ENCODE measurements at regions not wholly inside any gene's neighbourhood (a gene's known extent, or its start where the extent isn't known, plus 50 kb on each side); places are given as distances from the start of the nearest gene placed in this dataset.
A peak's percentile ranks its signal among the peaks of the same experiment; 100 is the strongest.
"Not testable (repeated sequence)": the region's sequence is repeated elsewhere in the genome, so short reads cannot be mapped to it uniquely, and the experiment has no call there.

DNA sequence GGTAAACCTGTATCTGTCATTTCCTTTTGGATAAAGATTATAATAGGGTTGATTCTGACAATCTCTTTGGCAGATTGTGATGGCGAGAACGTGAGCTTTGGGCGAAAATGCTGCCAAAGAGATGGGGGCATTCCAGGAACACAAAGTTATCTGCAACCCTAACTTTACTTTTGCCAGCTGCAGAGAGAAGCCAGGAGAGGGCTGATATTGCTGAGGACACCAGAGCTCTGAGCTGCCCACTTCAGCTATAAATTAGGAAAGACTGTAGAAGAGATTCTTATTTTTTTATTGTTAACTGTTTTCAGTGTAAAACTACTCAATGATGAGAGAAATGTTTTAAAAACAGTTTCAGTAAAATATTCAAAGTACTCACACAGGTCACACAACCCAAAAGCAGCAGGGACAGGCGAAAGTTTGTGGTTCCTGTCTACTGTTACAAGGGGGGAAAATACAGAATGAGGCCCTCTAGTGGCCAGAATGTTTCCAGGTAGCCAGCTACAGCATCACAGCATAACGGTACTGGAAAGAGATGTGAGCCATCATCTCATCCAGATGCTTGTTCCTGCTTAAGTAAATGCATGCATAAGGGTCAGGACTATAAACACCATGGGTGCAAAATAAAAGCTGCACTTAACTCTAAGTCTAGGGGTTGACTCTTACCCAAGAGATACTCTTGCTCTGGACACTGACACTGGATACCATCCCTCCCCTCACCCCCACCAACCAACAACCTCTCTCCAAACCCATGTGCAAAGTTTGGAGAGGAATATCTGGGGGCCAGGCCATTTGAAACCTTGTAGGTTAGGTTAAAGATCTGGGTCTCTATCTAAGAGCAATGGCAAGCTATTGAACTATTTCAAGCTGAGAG, 498.4 kb downstream of the RMST start:
- Mint-ChIP-seq H3K36me3 (ENCODE audit: low read depth) (no peaks in the 10 kb centered on the region), H3K4me1 (no peaks in the 10 kb centered on the region), H3K9me3 (no peaks in the 10 kb centered on the region), H3K4me3 (no peak overlapping the region), H3K27ac (no peak overlapping the region), H3K27me3 (no peaks in the 10 kb centered on the region)
- DNase-seq, result peak; percentile 21
- POLR2A ChIA-PET, result no interaction called here
- CTCF ChIA-PET, result interaction anchor here (0.9 to 2.0 kb wide), 7 partner anchors 8 to 415 kb away, joined by 3 to 8 read pairs (median 5); no protein-coding TSS in a partner anchor

DNA sequence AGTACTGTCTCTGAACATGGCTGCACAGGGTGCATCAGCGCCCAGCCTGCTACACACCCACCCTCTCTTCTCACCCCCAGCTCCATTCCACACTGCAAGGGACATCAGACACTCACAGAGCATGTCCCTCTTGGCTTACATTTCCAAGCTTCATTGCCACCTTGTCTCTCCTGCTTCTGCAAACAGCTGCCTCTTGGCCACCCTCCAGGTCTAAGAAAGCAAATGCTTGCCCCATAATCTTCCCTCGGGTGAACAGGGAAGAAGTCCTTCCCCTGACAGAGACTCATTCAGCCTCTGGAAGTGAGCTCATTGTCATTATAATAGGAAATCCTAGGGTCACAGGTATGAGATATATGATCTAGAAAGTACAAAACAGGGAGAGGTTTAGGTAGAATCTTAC, 505.2 kb downstream of the RMST start:
- Mint-ChIP-seq H3K4me3 (no peak overlapping the region), H3K27me3 (no peaks in the 10 kb centered on the region), H3K36me3 (ENCODE audit: low read depth) (no peaks in the 10 kb centered on the region), H3K4me1 (no peaks in the 10 kb centered on the region), H3K9me3 (no peaks in the 10 kb centered on the region), H3K27ac (no peak overlapping the region)
- ChIA-PET POLR2A (no interaction called here), CTCF (no interaction called here)
- DNase-seq, result no peak

DNA sequence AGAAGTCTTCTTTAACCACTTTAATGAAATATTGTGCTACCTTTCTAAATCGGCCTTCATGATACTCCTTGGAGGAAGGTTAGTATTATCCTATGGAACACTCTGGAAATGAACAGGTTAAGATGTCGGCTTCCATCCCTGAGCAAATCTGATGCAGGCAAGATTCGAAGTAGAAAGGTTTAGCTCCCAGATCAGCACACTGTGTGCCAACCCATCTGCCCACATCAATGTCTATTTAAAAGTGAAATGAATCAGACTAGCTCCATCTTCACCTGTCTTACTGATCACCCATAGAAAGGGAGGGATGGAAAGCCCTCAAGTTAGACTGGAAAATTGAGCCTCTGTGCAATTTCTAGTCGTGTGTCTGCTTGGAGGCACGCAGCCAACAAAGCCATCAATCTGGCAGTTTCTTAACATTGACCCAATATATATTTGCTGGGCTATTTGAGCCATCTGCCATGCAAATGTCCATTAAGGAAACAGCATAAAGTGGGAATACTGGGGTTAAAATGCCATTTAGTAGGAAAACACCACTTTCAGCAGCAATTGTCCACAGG, 506.1 kb downstream of the RMST start:
- no peak overlapping the region for H3K27ac Mint-ChIP-seq
- DNase-seq, result no peak
- H3K36me3 Mint-ChIP-seq (ENCODE audit: low read depth), result no peaks in the 10 kb centered on the region
- ChIA-PET POLR2A (no interaction called here), CTCF (interaction anchor here (2.2 kb wide), 1 partner anchor 8 kb away, joined by 6 read pairs; no protein-coding TSS in a partner anchor)
- H3K9me3 Mint-ChIP-seq, result no peaks in the 10 kb centered on the region
- H3K27me3 Mint-ChIP-seq, result no peaks in the 10 kb centered on the region
- H3K4me1 Mint-ChIP-seq, result no peaks in the 10 kb centered on the region
- H3K4me3 Mint-ChIP-seq, result no peak overlapping the region

DNA sequence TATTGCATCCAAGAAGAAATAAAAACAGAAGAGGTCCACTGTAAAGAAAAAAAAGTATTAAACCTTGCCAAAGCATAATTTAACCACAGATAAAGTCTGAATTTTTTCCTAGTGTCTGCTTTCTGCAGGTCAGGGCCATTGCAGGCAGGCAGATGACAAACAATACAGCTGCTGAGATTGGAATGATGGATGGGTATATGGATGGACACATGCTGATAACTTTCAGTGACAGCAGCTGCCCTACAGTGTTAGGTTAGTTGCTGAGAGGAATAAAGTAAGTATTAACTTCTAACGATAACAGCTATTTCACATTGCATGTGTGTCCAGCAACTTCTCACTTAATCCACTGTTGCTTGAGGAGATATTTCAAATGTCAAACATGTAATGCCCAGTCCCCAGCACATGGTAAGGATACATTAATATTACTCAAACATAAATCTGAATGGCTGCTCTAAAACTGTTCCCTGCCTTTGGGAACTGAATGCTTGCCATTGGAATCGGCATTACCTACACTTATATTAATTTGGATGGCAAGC, 515.3 kb downstream of the RMST start:
- H3K27me3 Mint-ChIP-seq, result no peaks in the 10 kb centered on the region
- H3K27ac Mint-ChIP-seq, result no peak overlapping the region
- H3K36me3 Mint-ChIP-seq (ENCODE audit: low read depth), result no peaks in the 10 kb centered on the region
- H3K4me1 Mint-ChIP-seq, result no peaks in the 10 kb centered on the region
- no peak for DNase-seq
- H3K4me3 Mint-ChIP-seq, result no peak overlapping the region
- no peaks in the 10 kb centered on the region for H3K9me3 Mint-ChIP-seq
- POLR2A ChIA-PET, result no interaction called here
- CTCF ChIA-PET, result no interaction called here

DNA sequence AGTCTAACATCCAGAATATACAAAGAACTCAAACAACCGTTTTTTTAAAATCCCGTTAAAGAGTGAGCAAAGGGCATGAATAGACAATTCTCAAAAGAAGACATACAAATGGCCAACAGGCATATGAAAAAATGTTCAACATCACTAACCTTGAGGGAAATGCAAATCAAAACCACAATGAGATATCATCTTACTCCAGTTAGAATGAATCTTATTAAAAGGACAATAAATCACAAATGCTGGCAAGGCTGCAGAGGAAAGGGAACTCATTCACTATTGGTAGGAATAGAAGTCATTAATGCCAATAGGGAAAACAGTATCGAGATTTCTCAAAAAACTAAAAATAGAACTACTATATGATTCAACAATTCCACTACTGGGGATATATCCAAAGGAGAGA, 520.1 kb downstream of the RMST start:
- no peak for DNase-seq
- H3K27ac Mint-ChIP-seq, result no peak overlapping the region
- no peaks in the 10 kb centered on the region for H3K27me3 Mint-ChIP-seq
- H3K4me3 Mint-ChIP-seq, result no peak overlapping the region
- ChIA-PET CTCF (no interaction called here), POLR2A (no interaction called here)
- peaks cover 4% of the 10 kb centered on the region for H3K9me3 Mint-ChIP-seq
- H3K36me3 Mint-ChIP-seq (ENCODE audit: low read depth), result no peaks in the 10 kb centered on the region
- no peaks in the 10 kb centered on the region for H3K4me1 Mint-ChIP-seq

DNA sequence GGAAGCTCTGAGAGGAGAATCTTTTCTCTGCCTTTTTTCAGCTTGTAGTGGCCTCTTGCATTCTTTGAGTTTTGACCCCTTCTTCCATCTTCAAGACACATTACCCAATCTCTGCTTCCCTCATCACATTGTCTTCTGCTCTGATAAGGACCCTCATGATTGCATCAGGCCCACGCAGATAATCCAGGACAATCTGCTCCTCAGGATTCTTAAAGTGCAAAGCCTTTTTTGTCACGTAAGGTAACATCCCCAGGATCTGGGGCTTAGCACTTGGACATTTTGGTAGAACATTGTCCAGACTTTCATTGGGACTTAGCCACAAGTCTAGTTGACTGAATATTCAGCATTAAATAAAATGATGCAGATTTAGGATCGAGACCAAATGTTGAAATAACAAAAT, 521.2 kb downstream of the RMST start:
- ChIA-PET CTCF (no interaction called here), POLR2A (no interaction called here)
- H3K9me3 Mint-ChIP-seq, result peaks cover 5% of the 10 kb centered on the region
- H3K27me3 Mint-ChIP-seq, result no peaks in the 10 kb centered on the region
- H3K27ac Mint-ChIP-seq, result no peak overlapping the region
- no peak overlapping the region for H3K4me3 Mint-ChIP-seq
- no peaks in the 10 kb centered on the region for H3K36me3 Mint-ChIP-seq (ENCODE audit: low read depth)
- no peak for DNase-seq
- no peaks in the 10 kb centered on the region for H3K4me1 Mint-ChIP-seq

DNA sequence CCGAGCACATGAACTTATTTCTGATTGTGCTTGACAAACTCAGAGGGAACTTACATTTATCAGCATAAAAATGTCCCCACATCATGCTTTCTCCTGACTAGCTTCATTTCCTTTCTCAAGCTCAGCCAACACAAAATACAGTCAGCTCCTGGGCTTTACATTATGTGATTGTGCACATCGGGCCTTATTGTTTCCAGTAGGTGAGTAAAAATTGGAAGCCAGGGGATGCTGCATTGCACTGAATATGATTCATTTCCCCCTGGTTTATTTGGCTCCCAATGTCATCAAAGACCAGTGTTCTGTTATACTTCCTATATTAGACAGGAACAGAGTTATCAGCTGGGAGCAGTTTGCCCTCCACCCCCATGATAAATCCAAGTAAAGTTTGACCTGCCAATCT, 521.8 kb downstream of the RMST start:
- ChIA-PET POLR2A (no interaction called here), CTCF (no interaction called here)

DNA sequence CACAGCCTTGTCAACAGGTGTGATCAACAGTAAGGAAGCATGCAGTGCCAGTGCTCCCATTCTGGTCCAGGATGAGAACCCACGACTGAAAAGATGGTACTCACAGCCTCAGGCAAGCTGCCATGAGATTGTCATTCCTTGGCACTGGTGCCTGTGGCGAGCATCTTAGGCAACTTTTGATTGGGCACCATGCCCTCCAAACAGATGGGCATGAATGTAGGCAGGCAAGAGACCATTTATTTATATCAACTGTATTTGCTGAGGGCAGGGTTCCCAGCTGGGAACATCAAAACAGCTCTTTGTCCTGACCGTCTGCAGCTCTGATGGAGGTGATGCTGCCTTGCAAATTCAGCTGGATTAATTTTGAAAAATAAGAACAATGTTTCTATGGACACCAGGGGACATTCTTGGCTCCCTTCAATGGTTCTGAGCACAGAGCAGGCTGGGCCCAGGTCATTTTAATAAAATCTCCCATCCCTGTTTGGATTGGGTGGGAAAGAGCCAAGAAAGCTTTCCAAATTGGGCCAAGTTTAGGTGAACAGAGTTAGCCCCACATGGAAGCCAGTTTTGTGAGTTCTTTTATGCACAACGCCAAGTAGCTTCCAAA, 522.5 kb downstream of the RMST start:
- H3K4me1 Mint-ChIP-seq, result no peaks in the 10 kb centered on the region
- H3K27ac Mint-ChIP-seq, result no peak overlapping the region
- H3K27me3 Mint-ChIP-seq, result no peaks in the 10 kb centered on the region
- H3K4me3 Mint-ChIP-seq, result no peak overlapping the region
- H3K9me3 Mint-ChIP-seq, result peaks cover 5% of the 10 kb centered on the region
- POLR2A ChIA-PET, result no interaction called here
- no peak for DNase-seq
- CTCF ChIA-PET, result no interaction called here
- no peaks in the 10 kb centered on the region for H3K36me3 Mint-ChIP-seq (ENCODE audit: low read depth)

More for the DNA sequence above, 521.8 kb downstream of the RMST start:
- no peaks in the 10 kb centered on the region for H3K4me1 Mint-ChIP-seq
- peaks cover 5% of the 10 kb centered on the region for H3K9me3 Mint-ChIP-seq
- no peak overlapping the region for H3K27ac Mint-ChIP-seq
- no peak for DNase-seq
- H3K4me3 Mint-ChIP-seq, result no peak overlapping the region
- no peaks in the 10 kb centered on the region for H3K36me3 Mint-ChIP-seq (ENCODE audit: low read depth)
- H3K27me3 Mint-ChIP-seq, result no peaks in the 10 kb centered on the region

DNA sequence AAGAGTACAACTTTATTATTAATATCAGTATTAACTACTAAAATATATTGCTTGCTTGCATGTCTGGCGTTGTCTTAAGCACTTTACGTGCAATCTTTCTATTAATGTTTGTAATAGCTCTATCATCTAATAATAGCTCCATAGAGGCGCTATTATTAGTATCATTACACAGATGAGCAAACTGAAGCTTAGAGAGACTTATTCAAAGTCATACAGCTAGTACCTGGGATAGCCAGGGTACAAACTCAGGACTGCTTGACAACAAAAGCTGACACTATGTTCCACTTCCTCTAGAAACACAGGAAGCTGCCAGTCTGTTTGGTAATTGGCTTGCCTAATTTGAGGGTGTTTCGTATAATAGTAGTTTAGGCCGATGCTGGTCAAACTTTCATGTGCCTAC, 523.2 kb downstream of the RMST start:
- no peaks in the 10 kb centered on the region for H3K27me3 Mint-ChIP-seq
- no peaks in the 10 kb centered on the region for H3K36me3 Mint-ChIP-seq (ENCODE audit: low read depth)
- H3K4me3 Mint-ChIP-seq, result no peak overlapping the region
- CTCF ChIA-PET, result no interaction called here
- H3K4me1 Mint-ChIP-seq, result no peaks in the 10 kb centered on the region
- POLR2A ChIA-PET, result no interaction called here
- H3K27ac Mint-ChIP-seq, result no peak overlapping the region
- peaks cover 5% of the 10 kb centered on the region for H3K9me3 Mint-ChIP-seq
- no peak for DNase-seq

DNA sequence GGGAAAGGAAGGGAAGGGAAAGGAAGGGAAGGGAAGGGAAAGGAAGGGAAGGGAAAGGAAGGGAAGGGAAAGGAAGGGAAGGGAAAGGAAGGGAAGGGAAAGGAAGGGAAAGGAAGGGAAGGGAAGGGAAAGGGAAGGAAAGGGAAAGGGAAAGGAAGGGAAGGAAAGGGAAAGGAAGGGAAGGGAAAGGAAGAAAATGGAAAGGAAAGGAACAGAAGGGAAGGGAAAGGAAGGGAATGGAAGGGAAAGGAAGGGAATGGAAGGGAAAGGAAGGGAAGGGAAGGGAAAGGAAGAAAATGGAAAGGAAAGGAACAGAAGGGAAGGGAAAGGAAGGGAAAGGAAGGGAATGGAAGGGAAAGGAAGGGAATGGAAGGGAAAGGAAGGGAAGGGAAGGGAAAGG, 526.0 kb downstream of the RMST start:
- CTCF ChIA-PET; H3K4me1 Mint-ChIP-seq; H3K27me3 Mint-ChIP-seq; DNase-seq; POLR2A ChIA-PET; H3K9me3 Mint-ChIP-seq; H3K36me3 Mint-ChIP-seq (ENCODE audit: low read depth); H3K27ac Mint-ChIP-seq; H3K4me3 Mint-ChIP-seq: not testable (repeated sequence)

DNA sequence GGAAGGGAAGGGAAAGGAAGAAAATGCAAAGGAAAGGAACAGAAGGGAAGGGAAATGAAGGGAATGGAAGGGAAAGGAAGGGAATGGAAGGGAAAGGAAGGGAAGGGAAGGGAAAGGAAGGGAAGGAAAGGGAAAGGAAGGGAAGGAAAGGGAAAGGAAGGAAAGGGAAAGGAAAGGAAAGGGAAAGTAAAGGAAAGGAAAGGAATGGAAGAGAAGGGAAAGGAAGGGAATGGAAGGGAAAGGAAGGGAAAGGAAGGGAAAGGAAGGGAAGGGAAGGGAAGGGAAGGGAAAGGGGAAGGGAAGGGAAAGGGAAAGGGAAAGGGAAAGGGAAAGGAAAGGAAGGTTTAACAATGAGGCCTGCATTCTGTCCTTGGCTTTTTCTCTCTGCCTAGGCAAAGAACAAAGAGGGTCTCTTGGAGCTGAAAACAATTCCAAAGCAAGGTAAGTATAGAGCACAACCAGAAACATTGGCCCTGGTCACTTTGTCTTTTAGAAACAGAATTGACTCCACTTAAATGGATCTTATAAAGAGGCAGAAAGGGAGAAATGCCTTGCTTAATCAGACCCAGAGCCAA, 525.9 kb upstream of the TMPO start:
- no peaks in the 10 kb centered on the region for H3K27me3 Mint-ChIP-seq
- POLR2A ChIA-PET, result no interaction called here
- H3K4me1 Mint-ChIP-seq, result no peaks in the 10 kb centered on the region
- CTCF ChIA-PET, result no interaction called here
- H3K4me3 Mint-ChIP-seq, result no peak overlapping the region
- H3K36me3 Mint-ChIP-seq (ENCODE audit: low read depth), result no peaks in the 10 kb centered on the region
- no peak for DNase-seq
- no peak overlapping the region for H3K27ac Mint-ChIP-seq
- H3K9me3 Mint-ChIP-seq, result peaks cover 5% of the 10 kb centered on the region

DNA sequence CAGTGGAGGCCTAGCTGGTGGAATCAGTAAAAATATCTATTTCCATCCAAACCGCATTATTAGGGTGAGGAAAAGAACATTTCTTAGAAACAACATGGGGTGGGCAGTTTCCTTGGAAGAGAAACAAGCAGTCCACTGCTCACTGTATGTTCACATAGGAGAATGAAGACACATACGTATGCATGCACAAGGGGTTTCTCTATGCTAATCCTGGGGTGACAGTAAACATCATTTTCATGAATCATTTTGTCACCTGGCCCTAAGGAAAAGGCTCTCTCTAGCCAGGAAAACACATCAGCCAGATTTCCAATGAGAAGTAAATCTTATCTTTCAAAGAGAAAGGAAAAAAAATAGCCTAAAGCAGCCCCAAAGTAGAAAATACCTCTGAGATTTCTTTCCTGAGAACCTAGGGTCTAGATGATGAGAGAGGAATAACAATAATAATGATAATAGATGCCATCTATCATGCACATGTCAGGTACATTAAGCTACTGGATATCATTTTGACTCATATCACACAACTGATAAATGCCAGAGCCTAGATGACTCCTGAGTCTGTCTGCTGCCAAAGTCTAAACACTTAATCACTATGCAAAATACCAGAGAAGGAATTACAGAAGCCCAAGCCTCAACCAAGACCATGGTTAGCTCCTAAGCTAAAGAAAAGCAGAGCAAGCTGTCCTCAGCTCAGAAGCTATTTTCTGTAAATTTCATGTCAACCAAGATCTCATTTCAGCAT, 520.5 kb upstream of the TMPO start:
- ChIA-PET POLR2A (no interaction called here), CTCF (no interaction called here)
- Mint-ChIP-seq H3K27ac (no peak overlapping the region), H3K4me3 (no peak overlapping the region), H3K4me1 (no peaks in the 10 kb centered on the region), H3K36me3 (ENCODE audit: low read depth) (no peaks in the 10 kb centered on the region), H3K27me3 (no peaks in the 10 kb centered on the region), H3K9me3 (no peaks in the 10 kb centered on the region)
- DNase-seq, result no peak

DNA sequence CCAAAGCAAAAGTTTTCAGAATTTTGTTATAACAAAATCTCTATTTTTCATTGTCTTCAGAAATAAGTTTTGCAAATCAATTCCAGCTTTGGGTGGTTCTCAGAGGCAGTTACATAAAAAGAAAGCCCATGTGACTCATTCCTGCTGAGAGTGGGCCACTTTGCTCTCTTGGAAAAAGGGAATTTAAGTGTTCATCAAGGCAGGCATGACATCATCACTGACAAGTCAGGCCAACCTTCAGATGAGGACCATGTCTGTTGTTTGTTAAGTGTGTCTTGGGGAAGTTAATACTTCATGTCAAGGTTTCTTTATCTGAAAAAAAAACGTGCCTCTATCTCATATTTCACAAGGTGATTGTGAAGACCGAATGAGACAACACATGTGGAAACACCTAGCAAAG, 519.8 kb upstream of the TMPO start:
- POLR2A ChIA-PET, result no interaction called here
- Mint-ChIP-seq H3K4me1 (no peaks in the 10 kb centered on the region), H3K27me3 (no peaks in the 10 kb centered on the region), H3K9me3 (no peaks in the 10 kb centered on the region), H3K36me3 (ENCODE audit: low read depth) (no peaks in the 10 kb centered on the region), H3K27ac (no peak overlapping the region), H3K4me3 (no peak overlapping the region)
- DNase-seq, result no peak
- CTCF ChIA-PET, result no interaction called here
